ENCODE measurements at regions not wholly inside any gene's neighbourhood (a gene's known extent, or its start where the extent isn't known, plus 50 kb on each side); places are given as distances from the start of the nearest gene placed in this dataset.
A peak's percentile ranks its signal among the peaks of the same experiment; 100 is the strongest.

DNA sequence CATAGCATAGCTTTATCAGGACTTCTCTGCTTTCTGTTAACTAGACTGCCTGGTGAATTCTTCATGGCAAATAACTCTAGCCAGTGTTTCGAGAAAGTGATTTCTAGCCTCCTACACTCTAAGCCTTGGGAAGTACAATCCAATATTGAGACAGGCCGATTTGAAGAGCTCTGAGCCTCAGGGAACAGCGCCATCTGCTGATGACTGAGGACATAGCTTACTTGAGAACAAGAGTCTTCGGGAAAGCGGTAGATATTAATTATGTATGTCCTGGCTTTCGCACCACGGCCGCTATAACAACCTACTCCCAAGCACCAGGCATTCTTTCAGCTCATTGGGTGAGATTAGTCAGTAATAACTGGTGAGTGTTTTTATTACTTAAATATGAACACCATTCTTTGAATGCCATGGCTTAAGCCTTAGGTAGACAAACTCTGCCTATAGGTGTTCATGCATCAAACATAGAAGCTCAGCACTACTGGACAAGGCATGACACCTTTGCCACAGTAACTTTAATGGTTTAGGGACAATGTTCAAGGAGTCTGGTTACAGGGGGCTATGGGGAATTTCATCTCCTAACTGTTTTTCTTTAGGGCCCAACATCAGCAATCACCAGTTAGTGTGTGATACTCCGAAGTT lies 518.6 kb downstream of the BMP2 start:
- no peaks in the 10 kb centered on the region for H3K36me3 ChIP-seq (ENCODE audit: insufficient read depth)
- H3K27ac ChIP-seq (ENCODE audit: low read depth), result no peak overlapping the region
- Mint-ChIP-seq H3K4me1 (peaks cover 9% of the 10 kb centered on the region; the same call in 2 of the 3 replicates), H3K4me3 (no peak overlapping the region), H3K9me3 (no peaks in the 10 kb centered on the region), H3K27me3 (ENCODE audit: insufficient read depth, low read depth, poor library complexity) (peaks cover 4% of the 10 kb centered on the region), H3K27ac (no peak overlapping the region), H3K36me3 (ENCODE audit: low read depth) (no peaks in the 10 kb centered on the region)
- no peak overlapping the region for H2AFZ ChIP-seq
- no peak overlapping the region for H3K4me3 ChIP-seq
- peak; percentile 81 for ATAC-seq
- DNase-seq (ENCODE audit: low spot score), result peak; percentile 87
- TF ChIP-seq, protein P1, sequence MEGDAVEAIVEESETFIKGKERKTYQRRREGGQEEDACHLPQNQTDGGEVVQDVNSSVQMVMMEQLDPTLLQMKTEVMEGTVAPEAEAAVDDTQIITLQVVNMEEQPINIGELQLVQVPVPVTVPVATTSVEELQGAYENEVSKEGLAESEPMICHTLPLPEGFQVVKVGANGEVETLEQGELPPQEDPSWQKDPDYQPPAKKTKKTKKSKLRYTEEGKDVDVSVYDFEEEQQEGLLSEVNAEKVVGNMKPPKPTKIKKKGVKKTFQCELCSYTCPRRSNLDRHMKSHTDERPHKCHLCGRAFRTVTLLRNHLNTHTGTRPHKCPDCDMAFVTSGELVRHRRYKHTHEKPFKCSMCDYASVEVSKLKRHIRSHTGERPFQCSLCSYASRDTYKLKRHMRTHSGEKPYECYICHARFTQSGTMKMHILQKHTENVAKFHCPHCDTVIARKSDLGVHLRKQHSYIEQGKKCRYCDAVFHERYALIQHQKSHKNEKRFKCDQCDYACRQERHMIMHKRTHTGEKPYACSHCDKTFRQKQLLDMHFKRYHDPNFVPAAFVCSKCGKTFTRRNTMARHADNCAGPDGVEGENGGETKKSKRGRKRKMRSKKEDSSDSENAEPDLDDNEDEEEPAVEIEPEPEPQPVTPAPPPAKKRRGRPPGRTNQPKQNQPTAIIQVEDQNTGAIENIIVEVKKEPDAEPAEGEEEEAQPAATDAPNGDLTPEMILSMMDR (conservative IDR thresholded peaks at IDR 0.05; ENCODE audit: low read depth in 2 of 2), result peak; percentile 85 to 91
- no peak for TF ChIP-seq POLR2AphosphoS5 (IDR thresholded peaks at IDR 0.05; ENCODE audit: low read depth)
- no peaks in the 10 kb centered on the region for H3K79me2 ChIP-seq (replicated peaks; ENCODE audit: insufficient read depth)
- H4K20me1 ChIP-seq (replicated peaks; ENCODE audit: insufficient read depth), result no peaks in the 10 kb centered on the region
- no peaks in the 10 kb centered on the region for H3K9me2 ChIP-seq (ENCODE audit: insufficient read depth)
- H3K4me2 ChIP-seq, result no peak overlapping the region
- no peaks in the 10 kb centered on the region for H3K27me3 ChIP-seq (ENCODE audit: insufficient read depth)
- H3F3A ChIP-seq (replicated peaks; ENCODE audit: low read depth), result no peaks in the 10 kb centered on the region
- no peaks in the 10 kb centered on the region for H3K4me1 ChIP-seq (ENCODE audit: insufficient read depth)

DNA sequence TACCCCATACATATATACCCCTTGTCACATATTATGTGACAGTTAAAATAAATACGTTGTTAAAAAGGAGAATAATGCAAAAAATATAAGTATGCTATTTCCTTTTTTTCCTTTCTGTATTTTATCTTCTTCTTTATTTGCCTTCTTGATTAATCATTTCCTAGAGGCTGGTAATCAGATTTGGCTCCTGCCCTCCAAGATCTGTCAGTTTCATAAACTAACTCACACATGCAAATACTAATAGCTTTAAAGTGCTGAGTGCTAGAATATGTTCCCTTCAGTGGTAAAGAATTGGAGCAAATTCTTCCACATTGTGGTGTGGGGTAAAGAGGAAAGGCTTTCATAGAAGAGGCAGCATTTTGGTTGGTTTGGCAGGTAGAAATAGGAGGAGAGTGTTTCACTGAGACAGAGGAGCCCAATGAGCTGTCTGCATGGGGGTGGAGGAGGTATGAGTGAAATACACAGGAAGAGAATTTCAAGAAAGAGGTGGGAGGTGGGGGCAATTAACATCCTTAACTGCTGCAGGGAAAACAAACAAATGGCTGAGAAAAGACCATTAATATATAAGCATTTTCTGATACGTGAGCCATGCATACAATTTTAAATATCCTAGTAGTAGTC lies 523.9 kb downstream of the BMP2 start:
- H3K36me3 Mint-ChIP-seq (ENCODE audit: low read depth), result no peaks in the 10 kb centered on the region
- Histone ChIP-seq H3F3A (replicated peaks; ENCODE audit: low read depth) (no peaks in the 10 kb centered on the region), H3K4me1 (ENCODE audit: insufficient read depth) (peaks cover 8% of the 10 kb centered on the region), H3K27ac (ENCODE audit: low read depth) (no peak overlapping the region), H3K4me3 (no peak overlapping the region), H2AFZ (no peak overlapping the region), H3K9me2 (ENCODE audit: insufficient read depth) (no peaks in the 10 kb centered on the region), H3K4me2 (peak overlapping the region; percentile 55; the same call in 1 of the 2 replicates), H3K36me3 (ENCODE audit: insufficient read depth) (no peaks in the 10 kb centered on the region), H4K20me1 (replicated peaks; ENCODE audit: insufficient read depth) (no peaks in the 10 kb centered on the region), H3K79me2 (replicated peaks; ENCODE audit: insufficient read depth) (no peaks in the 10 kb centered on the region), H3K27me3 (ENCODE audit: insufficient read depth) (no peaks in the 10 kb centered on the region)
- ATAC-seq (peak; percentile 48), DNase-seq (ENCODE audit: low spot score) (peak; percentile 18)
- H3K9me3 Mint-ChIP-seq, result no peaks in the 10 kb centered on the region
- peaks cover 5% of the 10 kb centered on the region for H3K27me3 Mint-ChIP-seq (ENCODE audit: insufficient read depth, low read depth, poor library complexity)
- H3K4me1 Mint-ChIP-seq, result peaks cover 18% of the 10 kb centered on the region; the same call in 2 of the 3 replicates
- H3K4me3 Mint-ChIP-seq, result no peak overlapping the region
- no peak overlapping the region for H3K27ac Mint-ChIP-seq
- TF ChIP-seq ZNF114 (CRISPR knock-in tag; IDR thresholded peaks at IDR 0.05), result no peak
- TF ChIP-seq STAT1 (IDR thresholded peaks at IDR 0.05; ENCODE audit: unreplicated experiment), result no peak
- no peak for TF ChIP-seq JUNB (IDR thresholded peaks at IDR 0.05; ENCODE audit: unreplicated experiment)
- TF ChIP-seq ZNF331 (CRISPR knock-in tag; IDR thresholded peaks at IDR 0.05; ENCODE audit: low read depth), result no peak
- no peak for TF ChIP-seq NANOG (IDR thresholded peaks at IDR 0.05; ENCODE audit: borderline replicate concordance)
- TF ChIP-seq, protein P1 (conservative IDR thresholded peaks at IDR 0.05; ENCODE audit: low read depth in 2 of 2), result no peak
- TF ChIP-seq, protein P2, sequence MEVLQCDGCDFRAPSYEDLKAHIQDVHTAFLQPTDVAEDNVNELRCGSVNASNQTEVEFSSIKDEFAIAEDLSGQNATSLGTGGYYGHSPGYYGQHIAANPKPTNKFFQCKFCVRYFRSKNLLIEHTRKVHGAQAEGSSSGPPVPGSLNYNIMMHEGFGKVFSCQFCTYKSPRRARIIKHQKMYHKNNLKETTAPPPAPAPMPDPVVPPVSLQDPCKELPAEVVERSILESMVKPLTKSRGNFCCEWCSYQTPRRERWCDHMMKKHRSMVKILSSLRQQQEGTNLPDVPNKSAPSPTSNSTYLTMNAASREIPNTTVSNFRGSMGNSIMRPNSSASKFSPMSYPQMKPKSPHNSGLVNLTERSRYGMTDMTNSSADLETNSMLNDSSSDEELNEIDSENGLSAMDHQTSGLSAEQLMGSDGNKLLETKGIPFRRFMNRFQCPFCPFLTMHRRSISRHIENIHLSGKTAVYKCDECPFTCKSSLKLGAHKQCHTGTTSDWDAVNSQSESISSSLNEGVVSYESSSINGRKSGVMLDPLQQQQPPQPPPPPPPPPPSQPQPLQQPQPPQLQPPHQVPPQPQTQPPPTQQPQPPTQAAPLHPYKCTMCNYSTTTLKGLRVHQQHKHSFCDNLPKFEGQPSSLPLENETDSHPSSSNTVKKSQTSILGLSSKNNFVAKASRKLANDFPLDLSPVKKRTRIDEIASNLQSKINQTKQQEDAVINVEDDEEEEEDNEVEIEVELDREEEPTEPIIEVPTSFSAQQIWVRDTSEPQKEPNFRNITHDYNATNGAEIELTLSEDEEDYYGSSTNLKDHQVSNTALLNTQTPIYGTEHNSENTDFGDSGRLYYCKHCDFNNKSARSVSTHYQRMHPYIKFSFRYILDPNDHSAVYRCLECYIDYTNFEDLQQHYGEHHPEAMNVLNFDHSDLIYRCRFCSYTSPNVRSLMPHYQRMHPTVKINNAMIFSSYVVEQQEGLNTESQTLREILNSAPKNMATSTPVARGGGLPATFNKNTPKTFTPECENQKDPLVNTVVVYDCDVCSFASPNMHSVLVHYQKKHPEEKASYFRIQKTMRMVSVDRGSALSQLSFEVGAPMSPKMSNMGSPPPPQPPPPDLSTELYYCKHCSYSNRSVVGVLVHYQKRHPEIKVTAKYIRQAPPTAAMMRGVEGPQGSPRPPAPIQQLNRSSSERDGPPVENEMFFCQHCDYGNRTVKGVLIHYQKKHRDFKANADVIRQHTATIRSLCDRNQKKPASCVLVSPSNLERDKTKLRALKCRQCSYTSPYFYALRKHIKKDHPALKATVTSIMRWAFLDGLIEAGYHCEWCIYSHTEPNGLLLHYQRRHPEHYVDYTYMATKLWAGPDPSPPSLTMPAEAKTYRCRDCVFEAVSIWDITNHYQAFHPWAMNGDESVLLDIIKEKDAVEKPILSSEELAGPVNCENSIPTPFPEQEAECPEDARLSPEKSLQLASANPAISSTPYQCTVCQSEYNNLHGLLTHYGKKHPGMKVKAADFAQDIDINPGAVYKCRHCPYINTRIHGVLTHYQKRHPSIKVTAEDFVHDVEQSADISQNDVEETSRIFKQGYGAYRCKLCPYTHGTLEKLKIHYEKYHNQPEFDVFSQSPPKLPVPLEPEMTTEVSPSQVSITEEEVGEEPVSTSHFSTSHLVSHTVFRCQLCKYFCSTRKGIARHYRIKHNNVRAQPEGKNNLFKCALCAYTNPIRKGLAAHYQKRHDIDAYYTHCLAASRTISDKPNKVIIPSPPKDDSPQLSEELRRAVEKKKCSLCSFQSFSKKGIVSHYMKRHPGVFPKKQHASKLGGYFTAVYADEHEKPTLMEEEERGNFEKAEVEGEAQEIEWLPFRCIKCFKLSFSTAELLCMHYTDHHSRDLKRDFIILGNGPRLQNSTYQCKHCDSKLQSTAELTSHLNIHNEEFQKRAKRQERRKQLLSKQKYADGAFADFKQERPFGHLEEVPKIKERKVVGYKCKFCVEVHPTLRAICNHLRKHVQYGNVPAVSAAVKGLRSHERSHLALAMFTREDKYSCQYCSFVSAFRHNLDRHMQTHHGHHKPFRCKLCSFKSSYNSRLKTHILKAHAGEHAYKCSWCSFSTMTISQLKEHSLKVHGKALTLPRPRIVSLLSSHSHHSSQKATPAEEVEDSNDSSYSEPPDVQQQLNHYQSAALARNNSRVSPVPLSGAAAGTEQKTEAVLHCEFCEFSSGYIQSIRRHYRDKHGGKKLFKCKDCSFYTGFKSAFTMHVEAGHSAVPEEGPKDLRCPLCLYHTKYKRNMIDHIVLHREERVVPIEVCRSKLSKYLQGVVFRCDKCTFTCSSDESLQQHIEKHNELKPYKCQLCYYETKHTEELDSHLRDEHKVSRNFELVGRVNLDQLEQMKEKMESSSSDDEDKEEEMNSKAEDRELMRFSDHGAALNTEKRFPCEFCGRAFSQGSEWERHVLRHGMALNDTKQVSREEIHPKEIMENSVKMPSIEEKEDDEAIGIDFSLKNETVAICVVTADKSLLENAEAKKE (CRISPR knock-in tag; IDR thresholded peaks at IDR 0.05), result no peak

All from GM23338 (cell line).